Mucosa of gallbladder (tissue), 1 donor: ENCODE measurements at regions not wholly inside any gene's neighbourhood (a gene's known extent, or its start where the extent isn't known, plus 50 kb on each side); places are given as distances from the start of the nearest gene placed in this dataset.
"Not testable (repeated sequence)": the region's sequence is repeated elsewhere in the genome, so short reads cannot be mapped to it uniquely, and the experiment has no call there.

ENCODE experiments used
- DNase-seq: peaks from one replicate; pipeline ENCODE4 v3.0.0-alpha.2; 2020; ENCODE audit warnings: low spot score
- donor health status: DM: no; HTN: no; CAD: no.

GRCh38 chr5:96133341-96134079 lies 171.9 kb upstream of the ELL2 start:
- DNase-seq, result no peak

DNA sequence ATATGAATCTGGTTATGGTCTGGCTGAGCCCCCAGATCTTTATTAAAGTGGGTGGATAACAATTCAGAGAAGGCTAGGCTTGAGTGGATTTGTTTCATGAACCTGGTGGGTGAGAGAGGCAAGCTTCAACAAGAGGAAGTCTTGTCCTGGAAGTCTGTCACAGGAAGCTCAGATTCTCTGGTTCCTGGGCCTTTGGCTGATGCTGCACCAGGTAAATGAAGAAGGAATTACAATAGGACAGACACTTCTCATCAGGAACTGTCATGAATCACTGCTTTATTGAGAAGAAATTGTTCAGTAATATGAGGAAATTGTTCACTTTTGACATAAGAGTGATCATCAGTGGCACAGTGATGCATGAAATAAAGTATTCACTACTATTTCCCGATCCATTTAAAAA lies 167.6 kb upstream of the ELL2 start:
- no peak for DNase-seq

GRCh38 chr5:96128204-96128864 lies 166.7 kb upstream of the ELL2 start:
- no peak for DNase-seq

DNA sequence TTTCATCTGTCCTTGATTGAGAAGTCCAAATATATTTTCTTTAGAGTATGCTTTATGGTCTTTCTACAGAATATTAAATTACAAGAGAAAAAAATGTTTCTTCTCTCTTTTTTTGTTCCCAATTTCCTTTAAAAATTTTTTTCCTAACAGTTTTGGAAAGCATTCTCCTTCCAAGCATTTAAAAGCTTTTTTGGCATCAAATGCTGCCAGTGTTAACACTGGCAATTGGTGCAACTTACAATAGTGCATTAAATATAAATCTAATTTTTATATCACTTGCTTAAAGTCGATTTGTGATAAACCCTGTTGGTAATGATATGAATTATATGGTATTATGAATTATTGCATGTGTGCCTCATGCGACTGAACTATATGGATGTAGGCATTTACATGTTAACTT lies 165.9 kb upstream of the ELL2 start:
- DNase-seq, result no peak

GRCh38 chr5:96125231-96125891 lies 163.7 kb upstream of the ELL2 start:
- no peak for DNase-seq

GRCh38 chr5:96124589-96124988 lies 162.9 kb upstream of the ELL2 start:
- no peak for DNase-seq

DNA sequence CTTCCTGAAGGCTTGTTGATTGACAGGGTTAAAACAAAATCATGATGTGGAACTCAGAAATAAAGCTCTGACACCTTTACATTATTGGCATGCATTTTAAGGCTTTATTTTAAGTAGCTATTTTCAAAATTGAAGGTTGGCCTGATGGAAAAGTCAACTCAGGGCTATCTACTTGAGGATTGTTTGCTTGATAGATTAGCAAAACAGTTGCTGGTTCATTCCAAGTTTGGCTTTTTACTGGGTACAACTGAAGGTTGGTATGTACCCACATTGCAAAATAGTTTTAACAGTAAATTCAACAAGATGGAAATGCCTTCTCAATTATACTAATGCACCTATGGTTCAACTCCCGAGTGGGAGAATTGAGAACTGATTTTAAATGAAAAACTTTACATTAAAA lies 161.8 kb upstream of the ELL2 start:
- DNase-seq, result no peak

DNA sequence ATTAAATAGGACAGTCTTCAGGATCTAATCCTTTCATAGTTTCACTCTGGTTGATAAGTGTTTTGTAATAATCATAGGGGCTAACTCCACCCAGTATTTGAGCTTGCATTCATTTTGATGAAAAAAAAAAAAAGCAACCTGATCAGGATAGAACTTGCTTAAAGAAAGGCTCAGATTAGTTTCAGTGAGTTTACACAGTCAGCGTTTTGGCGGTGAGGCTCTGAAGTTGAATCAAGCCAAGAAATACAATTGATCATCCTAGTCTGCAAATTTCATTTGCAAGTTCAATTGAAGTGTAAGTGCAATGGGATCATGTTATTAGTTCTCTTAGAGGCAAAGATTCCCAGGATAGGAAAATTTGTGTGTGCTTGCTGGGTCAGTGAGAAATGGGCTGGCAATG lies 159.7 kb upstream of the ELL2 start:
- no peak for DNase-seq

GRCh38 chr5:96120120-96120519 lies 158.5 kb upstream of the ELL2 start:
- DNase-seq, result no peak

DNA sequence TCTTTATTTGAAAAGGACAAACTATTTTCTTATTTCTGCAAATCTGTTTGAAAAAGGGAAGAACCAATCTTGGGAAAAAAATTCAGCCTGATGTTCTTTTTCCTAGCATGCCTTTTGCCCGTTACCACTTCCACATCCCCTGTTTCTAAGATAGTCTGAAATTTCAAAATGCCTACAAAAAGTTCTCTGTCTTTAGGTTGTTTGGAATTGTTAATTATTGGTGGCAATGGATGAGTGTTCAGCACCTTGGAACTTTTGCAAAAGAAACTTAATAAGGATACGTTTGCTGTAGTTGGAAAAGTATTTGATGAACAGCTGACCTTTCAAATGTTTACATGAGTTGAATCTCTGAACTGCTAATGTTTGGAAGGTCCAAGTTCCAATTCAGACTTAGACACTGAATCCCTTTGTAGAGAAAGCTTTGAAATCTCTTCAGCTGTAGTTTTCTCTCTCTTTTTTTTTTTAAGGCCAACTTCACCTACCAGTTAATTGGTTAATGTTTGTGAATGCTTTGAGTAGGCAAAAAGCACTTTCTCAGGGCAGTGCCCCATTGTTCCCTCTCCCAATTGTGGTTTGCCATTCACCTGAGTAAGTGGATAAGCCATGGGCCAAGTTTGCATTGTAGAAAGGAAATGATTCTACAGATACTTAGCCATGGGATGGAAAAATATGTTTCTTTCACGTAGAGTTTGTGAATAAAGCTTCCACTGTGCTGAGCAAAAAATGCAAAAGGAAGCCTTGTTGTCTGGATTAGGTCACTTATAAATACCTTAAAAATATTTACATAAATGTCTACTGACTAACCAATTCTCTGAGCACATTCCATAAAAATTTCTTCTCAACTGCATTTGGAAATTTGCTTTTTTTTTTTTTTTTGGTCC lies 156.4 kb upstream of the ELL2 start:
- no peak for DNase-seq

DNA sequence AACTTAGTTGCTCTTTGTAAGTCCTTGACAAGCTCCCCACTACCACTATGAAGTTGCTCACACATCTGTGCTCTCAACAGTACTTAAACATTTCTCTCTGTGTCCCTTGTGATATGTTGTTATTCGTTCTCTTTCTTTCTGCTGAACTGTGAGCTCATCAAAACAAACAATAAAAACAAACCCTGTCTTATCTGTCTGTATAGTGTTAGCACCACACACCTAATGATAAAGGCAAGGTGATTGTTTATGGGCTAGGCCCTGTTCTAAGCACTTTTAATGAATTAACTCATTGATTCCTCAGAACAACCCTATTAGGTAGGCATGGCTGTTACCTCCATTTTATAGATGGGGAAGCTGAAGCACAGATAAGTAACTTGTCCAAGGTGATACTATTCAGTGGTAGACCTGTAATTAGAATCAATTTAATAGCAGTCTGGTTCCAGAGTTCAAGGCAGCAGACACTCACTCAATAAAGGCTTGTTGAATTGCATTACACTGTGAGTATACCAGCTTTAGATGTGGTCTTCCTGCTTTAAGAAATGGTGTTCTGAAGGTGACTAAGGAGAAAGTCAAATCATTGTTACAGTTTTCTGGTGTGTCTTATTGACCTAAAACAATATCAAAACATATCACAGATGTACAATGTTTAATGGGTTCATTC lies 153.6 kb upstream of the ELL2 start:
- DNase-seq, result no peak

- DNase-seq, result no peak
Observed at GRCh38 chr5:96114736-96115135, 153.1 kb upstream of the ELL2 start.

DNA sequence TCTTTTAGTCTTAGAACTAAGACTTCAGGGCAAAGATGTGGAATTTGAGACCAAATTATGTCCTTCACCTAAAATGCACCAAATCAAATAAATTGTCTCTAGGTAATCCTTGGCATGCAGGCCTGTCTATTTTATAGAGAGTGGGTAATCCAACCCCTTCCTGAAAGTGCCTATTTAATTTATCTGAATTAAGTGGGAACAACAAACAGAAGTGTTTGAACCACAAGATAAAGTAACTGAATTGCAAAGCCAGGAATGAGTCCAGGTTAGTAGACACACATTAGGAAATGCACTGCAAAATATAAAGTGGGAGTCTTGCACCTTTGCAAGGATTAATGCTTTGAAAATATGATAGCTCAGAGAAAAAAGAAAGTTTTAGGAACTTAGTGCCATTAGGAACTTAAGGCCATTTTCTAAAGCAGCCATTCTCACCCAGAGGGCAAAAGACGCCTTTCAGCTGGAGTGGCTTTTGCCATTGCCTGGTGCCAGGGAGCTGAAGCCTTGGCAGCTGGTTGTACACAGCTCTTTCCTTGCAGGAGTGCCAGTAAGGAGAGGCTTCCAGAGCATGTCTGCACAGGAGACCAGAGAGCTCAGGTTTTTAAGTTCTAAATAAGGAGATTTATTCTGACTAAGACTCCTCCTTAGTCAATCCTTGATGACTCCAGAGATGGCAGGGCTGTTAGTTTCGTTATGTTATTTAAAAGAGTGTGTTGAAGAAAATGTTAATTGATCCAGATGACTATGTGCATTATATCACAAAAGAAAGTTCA lies 151.7 kb upstream of the ELL2 start:
- DNase-seq, result no peak

- DNase-seq, result no peak
Observed at GRCh38 chr5:96112703-96113102, 151.1 kb upstream of the ELL2 start.

DNA sequence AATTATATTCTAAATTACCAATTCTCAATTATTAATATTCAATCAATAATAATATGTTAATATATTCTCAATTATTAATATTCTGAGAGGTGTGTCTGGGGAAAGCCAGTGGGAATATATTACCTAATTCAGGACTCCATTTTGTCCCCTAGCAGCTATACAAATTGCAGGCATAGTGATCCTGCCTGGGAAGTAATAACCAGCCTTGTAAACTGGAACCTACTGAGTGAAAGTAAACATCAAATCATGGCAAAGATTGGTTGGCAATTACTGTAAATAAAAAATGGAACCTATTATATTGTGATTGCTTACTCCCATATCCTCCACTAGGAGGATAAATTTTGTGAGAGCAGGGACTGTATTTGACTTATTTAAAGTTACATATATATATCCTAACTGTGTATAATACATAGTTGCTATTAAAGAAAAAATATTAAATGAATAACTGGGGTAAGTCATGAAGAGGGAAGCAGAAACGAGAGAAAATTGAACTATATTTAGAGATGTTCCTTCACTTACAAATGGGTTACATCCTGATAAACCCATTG lies 150.5 kb upstream of the ELL2 start:
- DNase-seq, result no peak

GRCh38 chr5:96111080-96111756 lies 149.6 kb upstream of the ELL2 start:
- no peak for DNase-seq

GRCh38 chr5:96110300-96110699 lies 148.6 kb upstream of the ELL2 start:
- DNase-seq, result no peak

DNA sequence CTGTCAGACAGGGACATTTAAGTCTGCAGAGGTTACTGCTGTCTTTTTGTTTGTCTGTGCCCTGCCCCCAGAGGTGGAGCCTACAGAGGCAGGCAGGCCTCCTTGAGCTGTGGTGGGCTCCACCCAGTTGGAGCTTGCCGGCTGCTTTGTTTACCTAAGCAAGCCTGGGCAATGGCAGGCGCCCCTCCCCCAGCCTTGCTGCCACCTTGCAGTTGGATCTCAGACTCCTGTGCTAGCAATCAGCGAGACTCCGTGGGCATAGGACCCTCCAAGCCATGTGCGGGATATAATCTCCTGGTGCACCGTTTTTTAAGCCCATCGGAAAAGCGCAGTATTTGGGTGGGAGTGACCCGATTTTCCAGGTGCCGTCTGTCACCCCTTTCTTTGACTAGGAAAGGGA lies 147.0 kb upstream of the ELL2 start:
- DNase-seq, result not testable (repeated sequence)

- not testable (repeated sequence) for DNase-seq
Observed at GRCh38 chr5:96103829-96104228, 142.2 kb upstream of the ELL2 start.
